ENCODE measurements at regions not wholly inside any gene's neighbourhood (a gene's known extent, or its start where the extent isn't known, plus 50 kb on each side); places are given as distances from the start of the nearest gene placed in this dataset.

- Histone ChIP-seq H3K4me3 (no peak overlapping the region), H3K27ac (no peak overlapping the region)
- no peak for DNase-seq (ENCODE audit: low spot score)
- TF ChIP-seq CTCF (IDR thresholded peaks at IDR 0.05): no peak
Observed at GRCh38 chr1:168933141-168933805, 173.2 kb upstream of the ATP1B1 start.

GRCh38 chr1:168939110-168939946 lies 167.2 kb upstream of the ATP1B1 start:
- TF ChIP-seq CTCF (IDR thresholded peaks at IDR 0.05): no peak
- H3K4me3 ChIP-seq: no peak overlapping the region
- DNase-seq (ENCODE audit: low spot score): no peak
- H3K27ac ChIP-seq: no peak overlapping the region

DNA sequence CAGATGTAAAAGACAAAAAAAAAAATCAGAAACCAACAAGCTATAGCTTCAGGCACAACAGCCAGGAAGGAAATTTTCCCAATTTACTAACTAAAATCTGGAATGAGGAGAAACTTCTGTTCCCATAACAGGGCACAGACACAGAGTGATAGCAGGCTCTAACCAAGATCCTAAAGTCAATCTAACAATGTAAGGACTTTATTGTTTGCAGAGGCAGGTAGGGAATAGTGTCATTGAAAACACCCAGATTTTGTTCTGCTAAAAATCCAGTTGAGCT lies 166.6 kb upstream of the ATP1B1 start:
- no peak for TF ChIP-seq CTCF (IDR thresholded peaks at IDR 0.05)
- DNase-seq (ENCODE audit: low spot score): no peak
- Histone ChIP-seq H3K27ac (no peak overlapping the region), H3K4me3 (no peak overlapping the region)

DNA sequence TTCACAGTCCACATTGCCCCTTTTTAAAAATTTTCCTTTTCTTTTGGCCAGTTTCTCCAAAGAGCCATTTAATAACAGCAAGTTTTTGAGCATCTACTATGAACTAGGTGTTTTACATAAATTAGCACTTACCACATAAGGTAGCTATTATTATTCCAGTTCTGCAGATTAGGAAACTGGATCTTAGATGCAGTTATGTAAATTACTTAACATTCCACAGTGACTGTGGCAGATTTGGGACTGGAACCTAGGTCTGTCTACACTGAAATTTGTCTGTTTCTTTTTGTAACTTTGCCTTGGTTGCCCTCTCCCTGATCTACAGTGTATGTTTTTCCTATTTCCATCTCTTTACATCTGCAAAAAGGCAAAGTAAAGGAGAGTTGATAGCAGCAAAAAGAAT lies 164.8 kb upstream of the ATP1B1 start:
- DNase-seq (ENCODE audit: low spot score): no peak
- Histone ChIP-seq H3K27ac (no peak overlapping the region), H3K4me3 (no peak overlapping the region)
- TF ChIP-seq CTCF (IDR thresholded peaks at IDR 0.05): no peak

DNA sequence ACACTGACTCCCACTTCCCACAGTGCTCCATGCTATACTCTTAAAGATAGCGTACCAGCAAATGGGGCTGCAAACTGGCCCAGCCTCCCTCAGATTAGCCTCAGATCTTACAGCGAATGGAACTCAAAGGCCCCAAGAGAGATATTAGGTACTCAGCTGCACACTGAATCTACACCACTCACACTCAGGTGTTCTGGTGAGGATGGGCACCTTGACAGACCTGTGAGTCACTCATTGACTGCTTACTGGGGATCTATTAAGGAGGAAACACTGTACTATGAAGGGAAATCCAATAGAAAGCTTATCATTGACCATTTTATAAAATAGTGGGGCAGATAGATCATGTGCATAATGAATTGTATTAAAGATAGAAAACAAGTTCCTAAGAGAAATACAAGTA lies 164.3 kb upstream of the ATP1B1 start:
- Histone ChIP-seq H3K27ac (no peak overlapping the region), H3K4me3 (no peak overlapping the region)
- DNase-seq (ENCODE audit: low spot score): no peak
- no peak for TF ChIP-seq CTCF (IDR thresholded peaks at IDR 0.05)

DNA sequence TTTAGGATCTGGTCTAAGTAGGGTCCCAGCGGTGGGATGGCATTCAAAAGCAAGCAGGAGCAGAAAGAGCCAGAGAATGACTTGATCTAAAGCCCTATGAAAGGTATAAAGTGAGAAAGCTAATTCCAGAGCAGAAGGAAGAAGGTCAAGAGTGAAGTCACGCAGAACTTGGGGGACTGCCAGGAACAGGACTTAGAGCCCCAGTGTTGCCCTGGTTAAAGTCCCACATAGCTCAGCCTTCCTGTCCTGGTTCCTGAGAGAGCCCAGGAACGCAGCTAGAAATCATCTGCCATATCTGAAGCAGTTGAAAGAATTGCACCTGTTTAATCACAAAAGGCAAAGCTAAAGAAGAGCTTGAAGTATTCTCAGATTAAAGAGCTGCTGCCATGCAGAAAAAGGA lies 160.6 kb upstream of the ATP1B1 start:
- no peak for DNase-seq (ENCODE audit: low spot score)
- no peak for TF ChIP-seq CTCF (IDR thresholded peaks at IDR 0.05)
- Histone ChIP-seq H3K4me3 (no peak overlapping the region), H3K27ac (no peak overlapping the region)

DNA sequence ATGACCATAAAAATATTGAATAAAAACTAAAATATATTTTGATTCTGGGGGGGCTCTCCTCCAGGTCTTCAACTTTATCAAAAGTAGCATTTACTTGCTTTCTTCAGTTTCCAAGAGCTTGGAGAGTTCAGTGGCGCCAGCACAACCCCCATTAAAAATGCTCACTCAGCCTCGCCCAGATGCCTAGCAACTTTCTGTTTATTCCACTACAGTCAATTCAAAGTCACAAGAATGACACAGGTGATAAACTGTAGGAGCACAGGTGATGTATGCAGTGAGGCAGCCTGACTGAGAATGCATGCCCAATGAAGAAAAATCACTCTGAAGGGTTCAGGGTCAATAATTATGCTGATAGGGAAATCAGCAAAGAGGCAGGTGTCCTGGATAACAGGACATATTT lies 159.4 kb upstream of the ATP1B1 start:
- no peak for DNase-seq (ENCODE audit: low spot score)
- Histone ChIP-seq H3K4me3 (no peak overlapping the region), H3K27ac (no peak overlapping the region)
- TF ChIP-seq CTCF (IDR thresholded peaks at IDR 0.05): no peak

Data from coronary artery (tissue), 2 donors.